ENCODE measurements at regions not wholly inside any gene's neighbourhood (a gene's known extent, or its start where the extent isn't known, plus 50 kb on each side); places are given as distances from the start of the nearest gene placed in this dataset.

GRCh38 chr2:7358865-7359447, 441.7 kb downstream of the RNF144A start:
- 77% methylated on average over 8 of the region's 8 CpGs for WGBS
- Histone ChIP-seq H3K27ac (ENCODE audit: low read depth in 1 of 2, low read length in 1 of 2) (no peak overlapping the region), H3K36me3 (ENCODE audit: control insufficient read depth in 2 of 2, insufficient read depth in 2 of 2, low read length in 1 of 2) (no peaks in the 10 kb centered on the region), H3K4me1 (ENCODE audit: control insufficient read depth in 2 of 2, insufficient read depth in 2 of 2, low read length in 2 of 2) (no peaks in the 10 kb centered on the region), H3K9me3 (ENCODE audit: control insufficient read depth in 2 of 2, insufficient read depth in 1 of 2, low read length in 1 of 2) (no peaks in the 10 kb centered on the region), H3K4me3 (ENCODE audit: low read length in 2 of 2) (no peak overlapping the region), H3K27me3 (ENCODE audit: control insufficient read depth in 2 of 2, insufficient read depth in 1 of 2, low read length in 1 of 2) (no peaks in the 10 kb centered on the region)
- peak in 1 of 9 donors; percentile 6 for DNase-seq (ENCODE audit: low read depth in 6 of 9, low spot score in 9 of 9)

DNA sequence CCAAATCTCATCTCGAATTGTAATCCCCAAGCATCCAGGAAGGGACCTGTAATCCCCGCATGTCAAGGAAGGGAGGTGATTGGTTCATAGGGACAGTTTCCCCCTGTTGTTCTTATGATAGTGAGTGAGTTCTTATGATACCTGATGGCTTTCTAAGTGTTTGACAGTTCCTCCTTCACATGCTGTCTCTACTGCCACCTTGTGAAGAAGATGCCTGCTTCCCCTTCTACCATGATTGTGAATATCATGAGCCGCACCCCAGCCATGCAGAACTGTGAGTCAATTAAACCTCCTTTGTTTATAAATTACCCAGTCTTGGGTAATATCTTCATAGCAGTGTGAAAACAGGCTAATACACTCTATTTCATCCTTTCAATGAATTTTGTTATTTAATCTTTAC, 446.7 kb downstream of the RNF144A start:
- Histone ChIP-seq H3K36me3 (ENCODE audit: control insufficient read depth in 2 of 2, insufficient read depth in 2 of 2, low read length in 1 of 2) (no peaks in the 10 kb centered on the region), H3K4me3 (ENCODE audit: low read length in 2 of 2) (no peak overlapping the region), H3K9me3 (ENCODE audit: control insufficient read depth in 2 of 2, insufficient read depth in 1 of 2, low read length in 1 of 2) (no peaks in the 10 kb centered on the region), H3K4me1 (ENCODE audit: control insufficient read depth in 2 of 2, insufficient read depth in 2 of 2, low read length in 2 of 2) (no peaks in the 10 kb centered on the region), H3K27me3 (ENCODE audit: control insufficient read depth in 2 of 2, insufficient read depth in 1 of 2, low read length in 1 of 2) (no peaks in the 10 kb centered on the region), H3K27ac (ENCODE audit: low read depth in 1 of 2, low read length in 1 of 2) (no peak overlapping the region)
- 82% methylated on average over 3 of the region's 3 CpGs for WGBS
- no peak for DNase-seq (ENCODE audit: low read depth in 6 of 9, low spot score in 9 of 9)

GRCh38 chr2:7368211-7368610, 451.0 kb downstream of the RNF144A start:
- Histone ChIP-seq H3K4me3 (ENCODE audit: low read length in 2 of 2) (no peak overlapping the region), H3K9me3 (ENCODE audit: control insufficient read depth in 2 of 2, insufficient read depth in 1 of 2, low read length in 1 of 2) (no peaks in the 10 kb centered on the region), H3K4me1 (ENCODE audit: control insufficient read depth in 2 of 2, insufficient read depth in 2 of 2, low read length in 2 of 2) (no peaks in the 10 kb centered on the region), H3K27ac (ENCODE audit: low read depth in 1 of 2, low read length in 1 of 2) (no peak overlapping the region), H3K36me3 (ENCODE audit: control insufficient read depth in 2 of 2, insufficient read depth in 2 of 2, low read length in 1 of 2) (no peaks in the 10 kb centered on the region), H3K27me3 (ENCODE audit: control insufficient read depth in 2 of 2, insufficient read depth in 1 of 2, low read length in 1 of 2) (no peaks in the 10 kb centered on the region)
- 99% methylated on average over 1 of the region's 1 CpG for WGBS
- no peak for DNase-seq (ENCODE audit: low read depth in 6 of 9, low spot score in 9 of 9)

DNA sequence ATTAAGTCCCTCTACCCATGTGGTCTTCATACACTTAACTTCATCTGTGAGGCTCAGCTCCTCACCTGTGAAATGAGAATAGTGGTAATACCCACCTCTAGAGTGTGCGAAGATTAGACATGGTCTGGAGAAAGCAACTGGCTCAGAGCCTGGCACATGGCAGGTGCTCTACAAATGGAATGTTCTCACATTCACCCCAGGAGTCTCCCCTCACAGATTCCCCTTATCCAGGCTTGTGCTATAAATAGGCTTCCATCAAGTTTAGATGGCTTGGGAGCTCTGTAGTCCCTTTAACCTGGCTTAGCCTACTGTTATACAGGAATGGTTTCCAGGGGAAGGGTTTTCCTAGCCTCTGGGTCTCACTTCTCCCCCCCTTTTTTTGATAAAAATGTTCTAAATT, 455.9 kb downstream of the RNF144A start:
- Histone ChIP-seq H3K9me3 (ENCODE audit: control insufficient read depth in 2 of 2, insufficient read depth in 1 of 2, low read length in 1 of 2) (no peaks in the 10 kb centered on the region), H3K4me3 (ENCODE audit: low read length in 2 of 2) (no peak overlapping the region), H3K27me3 (ENCODE audit: control insufficient read depth in 2 of 2, insufficient read depth in 1 of 2, low read length in 1 of 2) (no peaks in the 10 kb centered on the region), H3K36me3 (ENCODE audit: control insufficient read depth in 2 of 2, insufficient read depth in 2 of 2, low read length in 1 of 2) (no peaks in the 10 kb centered on the region), H3K4me1 (ENCODE audit: control insufficient read depth in 2 of 2, insufficient read depth in 2 of 2, low read length in 2 of 2) (no peaks in the 10 kb centered on the region), H3K27ac (ENCODE audit: low read depth in 1 of 2, low read length in 1 of 2) (no peak overlapping the region)
- WGBS = 97% methylated on average over 1 of the region's 1 CpG
- no peak for DNase-seq (ENCODE audit: low read depth in 6 of 9, low spot score in 9 of 9)

DNA sequence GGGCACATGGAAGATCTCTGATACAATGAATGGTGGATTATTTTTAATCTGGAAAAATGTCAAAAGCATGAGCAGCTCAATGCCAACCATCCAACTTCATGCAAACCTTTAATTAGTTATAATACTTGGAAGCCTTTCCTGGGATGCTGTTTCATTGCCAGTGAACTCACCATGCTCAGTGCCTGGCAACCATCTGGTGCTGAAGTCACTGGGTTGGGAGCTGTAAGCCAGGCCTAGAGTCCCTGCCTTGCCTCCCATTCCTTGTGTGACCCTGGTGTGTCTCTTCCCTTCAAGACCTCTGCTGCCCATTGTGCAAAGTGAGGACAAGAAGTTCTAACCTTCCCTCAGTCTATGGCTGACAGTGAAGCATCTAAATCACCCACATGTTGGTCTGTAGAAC, 458.7 kb downstream of the RNF144A start:
- Histone ChIP-seq H3K4me3 (ENCODE audit: low read length in 2 of 2) (no peak overlapping the region), H3K9me3 (ENCODE audit: control insufficient read depth in 2 of 2, insufficient read depth in 1 of 2, low read length in 1 of 2) (no peaks in the 10 kb centered on the region), H3K27ac (ENCODE audit: low read depth in 1 of 2, low read length in 1 of 2) (no peak overlapping the region), H3K36me3 (ENCODE audit: control insufficient read depth in 2 of 2, insufficient read depth in 2 of 2, low read length in 1 of 2) (no peaks in the 10 kb centered on the region), H3K4me1 (ENCODE audit: control insufficient read depth in 2 of 2, insufficient read depth in 2 of 2, low read length in 2 of 2) (no peaks in the 10 kb centered on the region), H3K27me3 (ENCODE audit: control insufficient read depth in 2 of 2, insufficient read depth in 1 of 2, low read length in 1 of 2) (no peaks in the 10 kb centered on the region)
- no peak for DNase-seq (ENCODE audit: low read depth in 6 of 9, low spot score in 9 of 9)

DNA sequence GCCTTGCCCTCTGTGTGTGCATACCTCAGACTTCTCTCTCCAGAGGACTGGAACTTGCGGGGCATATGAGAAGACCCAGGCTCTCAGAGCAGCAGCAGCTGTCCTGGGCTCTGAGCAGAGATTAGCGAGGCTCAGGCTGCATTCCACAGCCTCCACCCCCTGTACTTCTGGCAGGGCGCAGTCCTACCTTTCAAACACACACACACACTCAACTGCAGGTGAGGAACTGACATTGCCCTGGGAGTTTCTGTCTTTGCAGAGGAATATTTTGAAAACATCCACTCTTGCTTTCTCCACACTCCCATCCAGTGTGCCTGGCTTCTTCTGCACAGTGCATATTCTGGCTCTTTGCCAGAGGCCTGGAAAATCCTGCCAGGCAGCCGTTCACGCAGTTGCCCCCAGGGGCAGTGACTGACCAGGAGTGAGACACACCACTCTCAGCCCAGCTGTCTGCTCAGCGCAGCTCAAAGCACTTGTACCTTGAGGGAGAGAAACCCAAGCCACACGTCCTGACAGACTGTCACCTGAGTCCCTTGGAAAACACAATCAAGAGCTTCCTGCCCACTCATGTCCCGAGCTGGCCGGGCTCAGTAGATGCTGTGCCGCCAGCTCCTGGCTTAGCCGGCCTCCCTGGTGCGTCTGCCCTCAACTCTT, 460.8 kb downstream of the RNF144A start:
- Histone ChIP-seq H3K4me3 (ENCODE audit: low read length in 2 of 2) (no peak overlapping the region), H3K27ac (ENCODE audit: low read depth in 1 of 2, low read length in 1 of 2) (no peak overlapping the region), H3K27me3 (ENCODE audit: control insufficient read depth in 2 of 2, insufficient read depth in 1 of 2, low read length in 1 of 2) (no peaks in the 10 kb centered on the region), H3K9me3 (ENCODE audit: control insufficient read depth in 2 of 2, insufficient read depth in 1 of 2, low read length in 1 of 2) (no peaks in the 10 kb centered on the region), H3K4me1 (ENCODE audit: control insufficient read depth in 2 of 2, insufficient read depth in 2 of 2, low read length in 2 of 2) (no peaks in the 10 kb centered on the region), H3K36me3 (ENCODE audit: control insufficient read depth in 2 of 2, insufficient read depth in 2 of 2, low read length in 1 of 2) (no peaks in the 10 kb centered on the region)
- 69% methylated on average over 12 of the region's 12 CpGs for WGBS
- no peak for DNase-seq (ENCODE audit: low read depth in 6 of 9, low spot score in 9 of 9)

GRCh38 chr2:7378591-7378990, 461.4 kb downstream of the RNF144A start:
- Histone ChIP-seq H3K4me3 (ENCODE audit: low read length in 2 of 2) (no peak overlapping the region), H3K27me3 (ENCODE audit: control insufficient read depth in 2 of 2, insufficient read depth in 1 of 2, low read length in 1 of 2) (no peaks in the 10 kb centered on the region), H3K4me1 (ENCODE audit: control insufficient read depth in 2 of 2, insufficient read depth in 2 of 2, low read length in 2 of 2) (no peaks in the 10 kb centered on the region), H3K36me3 (ENCODE audit: control insufficient read depth in 2 of 2, insufficient read depth in 2 of 2, low read length in 1 of 2) (no peaks in the 10 kb centered on the region), H3K9me3 (ENCODE audit: control insufficient read depth in 2 of 2, insufficient read depth in 1 of 2, low read length in 1 of 2) (no peaks in the 10 kb centered on the region), H3K27ac (ENCODE audit: low read depth in 1 of 2, low read length in 1 of 2) (no peak overlapping the region)
- 43% methylated on average over 12 of the region's 12 CpGs for WGBS
- DNase-seq (ENCODE audit: low read depth in 6 of 9, low spot score in 9 of 9) = no peak

DNA sequence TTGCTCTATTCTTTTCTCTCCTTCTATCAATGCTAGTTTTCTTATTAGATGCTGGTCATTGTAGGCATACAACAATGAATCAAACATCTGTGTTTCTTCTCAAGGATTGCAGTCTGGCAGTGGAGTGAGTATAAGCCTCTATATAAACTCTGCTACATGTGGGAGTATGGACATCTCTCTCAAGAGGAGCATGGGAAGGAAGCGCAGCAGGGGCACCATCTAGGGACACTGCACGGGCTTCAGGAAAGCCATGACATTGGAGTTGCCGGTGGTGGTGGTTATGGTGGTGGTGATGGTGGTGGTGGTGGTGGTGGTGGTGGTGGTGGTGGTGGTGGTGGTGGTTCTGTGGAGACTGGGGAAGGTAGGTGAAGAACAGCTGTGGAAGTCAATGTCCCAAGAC, 462.6 kb downstream of the RNF144A start:
- DNase-seq (ENCODE audit: low read depth in 6 of 9, low spot score in 9 of 9) = no peak
- no peak overlapping the region for H3K27ac ChIP-seq (ENCODE audit: low read depth in 1 of 2, low read length in 1 of 2)
- H3K36me3 ChIP-seq (ENCODE audit: control insufficient read depth in 2 of 2, insufficient read depth in 2 of 2, low read length in 1 of 2) = no peaks in the 10 kb centered on the region
- no peaks in the 10 kb centered on the region for H3K9me3 ChIP-seq (ENCODE audit: control insufficient read depth in 2 of 2, insufficient read depth in 1 of 2, low read length in 1 of 2)
- H3K27me3 ChIP-seq (ENCODE audit: control insufficient read depth in 2 of 2, insufficient read depth in 1 of 2, low read length in 1 of 2) = no peaks in the 10 kb centered on the region
- 97% methylated on average over 3 of the region's 3 CpGs for WGBS
- H3K4me3 ChIP-seq (ENCODE audit: low read length in 2 of 2) = no peak overlapping the region
- no peaks in the 10 kb centered on the region for H3K4me1 ChIP-seq (ENCODE audit: control insufficient read depth in 2 of 2, insufficient read depth in 2 of 2, low read length in 2 of 2)

DNA sequence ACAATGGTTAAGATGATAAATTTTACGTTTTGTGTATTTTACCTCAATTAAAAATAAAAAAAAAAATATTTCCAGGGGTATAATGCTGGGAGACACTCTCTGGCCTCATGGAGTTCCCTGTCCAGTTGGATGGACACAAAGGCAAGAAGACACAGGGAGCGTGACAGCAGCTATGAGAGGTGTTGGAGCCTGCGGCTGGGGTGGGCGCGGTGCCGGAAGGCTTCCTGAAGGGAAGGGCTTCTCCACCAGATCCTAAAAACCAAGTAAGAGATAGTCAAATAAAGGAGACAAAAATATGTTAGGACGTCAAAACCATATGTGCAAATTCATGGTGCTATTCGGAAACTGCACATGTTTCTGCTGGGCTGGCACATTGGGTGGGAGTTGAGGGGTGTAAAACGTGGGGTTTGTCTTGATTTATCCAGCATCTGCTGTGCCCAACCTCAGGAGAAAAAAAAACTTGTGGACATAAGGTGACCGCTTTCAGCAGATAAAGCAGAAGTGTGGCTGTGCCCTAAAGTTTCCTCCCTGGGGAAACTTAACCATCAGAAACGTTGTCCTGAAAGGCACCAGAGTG, 467.6 kb downstream of the RNF144A start:
- no peak for DNase-seq (ENCODE audit: low read depth in 6 of 9, low spot score in 9 of 9)
- 91% methylated on average over 11 of the region's 11 CpGs for WGBS
- Histone ChIP-seq H3K27me3 (ENCODE audit: control insufficient read depth in 2 of 2, insufficient read depth in 1 of 2, low read length in 1 of 2) (no peaks in the 10 kb centered on the region), H3K4me3 (ENCODE audit: low read length in 2 of 2) (no peak overlapping the region), H3K4me1 (ENCODE audit: control insufficient read depth in 2 of 2, insufficient read depth in 2 of 2, low read length in 2 of 2) (no peaks in the 10 kb centered on the region), H3K27ac (ENCODE audit: low read depth in 1 of 2, low read length in 1 of 2) (no peak overlapping the region), H3K9me3 (ENCODE audit: control insufficient read depth in 2 of 2, insufficient read depth in 1 of 2, low read length in 1 of 2) (no peaks in the 10 kb centered on the region), H3K36me3 (ENCODE audit: control insufficient read depth in 2 of 2, insufficient read depth in 2 of 2, low read length in 1 of 2) (no peaks in the 10 kb centered on the region)
